Panc1 (cell line): ENCODE measurements at regions not wholly inside any gene's neighbourhood (a gene's known extent, or its start where the extent isn't known, plus 50 kb on each side); places are given as distances from the start of the nearest gene placed in this dataset.

Experiments
- ATAC-seq: fragments of 200-7000 bp; cut with Tn5 transposase; 2 replicates; pipeline ENCODE4 v1.9.1; 2020; ENCODE audit warnings: mild to moderate bottlenecking, moderate library complexity
- BruUV-seq: library from RNA; stranded (reverse); fragments of 400-500 nt; replicated peaks from 2 replicates; lab custom pipeline; 2021; lab: Mats Ljungman, UMichigan
- CTCF ChIA-PET: fragments of 300-600 bp; sonication (Branson Sonifier 250); formaldehyde crosslinking; loops from one replicate; lab custom pipeline; 2022; ENCODE audit warnings: antibody characterized with exemption; lab: Charles Lee
- POLR2A ChIA-PET: fragments of 300-600 bp; sonication (Branson Sonifier 250); formaldehyde crosslinking; loops from one replicate; lab custom pipeline; 2022; ENCODE audit warnings: antibody characterized with exemption; lab: Charles Lee
- DNase-seq: peaks from one replicate; pipeline ENCODE4 v3.0.0-alpha.2; 2010; ENCODE audit warnings: low read depth, low spot score
- H3K27ac ChIP-seq: 2 replicates; pipeline ENCODE4 v1.5.1; 2011; ENCODE audit warnings: mild to moderate bottlenecking, low read length, inconsistent platforms
- H3K27me3 ChIP-seq: fragments of 200-500 bp; sonication (Bioruptor generic); 2 replicates; pipeline ENCODE4 v1.6.0; 2014; ENCODE audit warnings: low read length, inconsistent platforms; ENCODE audit not compliant: control insufficient read depth, insufficient read depth
- H3K36me3 ChIP-seq: fragments of 200-500 bp; sonication (Bioruptor generic); 2 replicates; pipeline ENCODE4 v1.5.1; 2014; ENCODE audit warnings: inconsistent platforms, mild to moderate bottlenecking, low read length, moderate library complexity; ENCODE audit not compliant: control insufficient read depth, insufficient read depth
- H3K4me1 ChIP-seq: 2 replicates; pipeline ENCODE4 v1.5.1; 2011; ENCODE audit warnings: inconsistent platforms, mild to moderate bottlenecking, low read length, moderate library complexity; ENCODE audit not compliant: control insufficient read depth, insufficient read depth
- H3K4me3 ChIP-seq, 2 experiments: 2 replicates each; pipeline ENCODE4 v1.5.1; 2011 to 2012; ENCODE audit warnings: low read depth in 2 of 2, low read length in 2 of 2, mild to moderate bottlenecking in 2 of 2, inconsistent platforms in 1 of 2, moderate library complexity in 1 of 2
- H3K9me3 ChIP-seq: fragments of 200-500 bp; sonication (Bioruptor generic); 2 replicates; pipeline ENCODE4 v1.5.1; 2014; ENCODE audit warnings: low read depth, mild to moderate bottlenecking, inconsistent platforms, low read length, moderate library complexity; ENCODE audit not compliant: control insufficient read depth, insufficient read depth
- CTCF ChIP-seq: fragments of 450-650 bp; IDR thresholded peaks from 2 replicates; pipeline ENCODE4 v1.5.1; 2017; ENCODE audit warnings: mild to moderate bottlenecking
- POLR2AphosphoS5 ChIP-seq: IDR thresholded peaks from 2 replicates; pipeline ENCODE4 v1.6.1; 2012; ENCODE audit warnings: mild to moderate bottlenecking, low read depth, low read length, moderate library complexity
- REST ChIP-seq, 2 experiments: IDR thresholded peaks; 2 replicates each; pipeline ENCODE4 v1.6.1; 2011 to 2012; ENCODE audit warnings: low read depth in 2 of 2, control low read depth in 1 of 2, low read length in 1 of 2, mild to moderate bottlenecking in 1 of 2, moderate library complexity in 1 of 2; ENCODE audit not compliant: insufficient read depth in 1 of 2
- SIN3A ChIP-seq: IDR thresholded peaks from 2 replicates; pipeline ENCODE4 v1.6.1; 2012; ENCODE audit warnings: low read depth, mild to moderate bottlenecking, low read length, moderate library complexity, borderline replicate concordance; ENCODE audit not compliant: insufficient read depth
- TCF7L2 ChIP-seq: IDR thresholded peaks from 2 replicates; pipeline ENCODE4 v1.6.1; 2011; ENCODE audit warnings: mild to moderate bottlenecking, low read depth, low read length, inconsistent platforms
- in situ Hi-C: cut with HindIII; loops from 2 replicates; pipeline ENCODE4 v1.10.0; 2016; ENCODE audit warnings: low sequenced_read_pairs, low pct_unique_long_range_greater_than_20kb
- intact Hi-C: fragments of 100-400 bp; cut with micrococcal nuclease; formaldehyde crosslinking; loops from one replicate; pipeline ENCODE4 v1.10.0; 2022; ENCODE audit not compliant: unreplicated experiment

- intact Hi-C loops, result no loop called here
Observed at GRCh38 chr13:90070837-90071525, 1276.5 kb upstream of the MIR17HG start.

GRCh38 chr13:90084684-90085290 lies 1262.7 kb upstream of the MIR17HG start:
- Histone ChIP-seq H3K27ac (no peak overlapping the region), H3K36me3 (no peaks in the 10 kb centered on the region), H3K4me1 (no peaks in the 10 kb centered on the region), H3K27me3 (no peaks in the 10 kb centered on the region), H3K4me3 (no peak overlapping the region), H3K9me3 (no peaks in the 10 kb centered on the region)
- TF ChIP-seq TCF7L2 (no peak), POLR2AphosphoS5 (no peak), SIN3A (no peak), REST (IDR thresholded peaks at IDR 0.05; ENCODE audit: insufficient read depth in 1 of 2, low read depth in 2 of 2, low read length in 1 of 2) (no peak), CTCF (no peak)
- DNase-seq, result no peak
- BruUV-seq, result no TSS peak
- intact Hi-C loops, result no loop called here
- ChIA-PET POLR2A (no interaction called here), CTCF (no interaction called here)
- in situ Hi-C loops, result no loop called here
- no peak for ATAC-seq

More at GRCh38 chr13:90070837-90071525, 1276.5 kb upstream of the MIR17HG start:
- ChIA-PET POLR2A (no interaction called here), CTCF (no interaction called here)
- no peaks in the 10 kb centered on the region for H3K27me3 ChIP-seq
- no peak overlapping the region for H3K27ac ChIP-seq
- H3K4me1 ChIP-seq, result no peaks in the 10 kb centered on the region
- no peak for TF ChIP-seq TCF7L2
- TF ChIP-seq SIN3A, result no peak
- no peak for TF ChIP-seq CTCF
- no peak for TF ChIP-seq REST (IDR thresholded peaks at IDR 0.05; ENCODE audit: insufficient read depth in 1 of 2, low read depth in 2 of 2, low read length in 1 of 2)
- TF ChIP-seq POLR2AphosphoS5, result no peak
- DNase-seq (no peak), ATAC-seq (no peak)
- H3K36me3 ChIP-seq, result no peaks in the 10 kb centered on the region
- H3K9me3 ChIP-seq, result no peaks in the 10 kb centered on the region
- in situ Hi-C loops, result no loop called here
- H3K4me3 ChIP-seq, result no peak overlapping the region
- no TSS peak for BruUV-seq
